Fibroblast of gingiva (primary cell): ENCODE measurements at regions not wholly inside any gene's neighbourhood (a gene's known extent, or its start where the extent isn't known, plus 50 kb on each side); places are given as distances from the start of the nearest gene placed in this dataset.

Experiments used
- DNase-seq: peaks from one replicate; pipeline ENCODE4 v3.0.0-alpha.2; 2011; ENCODE audit warnings: low read depth

GRCh38 chr11:76607431-76607830, 63.1 kb downstream of the LRRC32 start:
- DNase-seq: no peak

GRCh38 chr11:76605338-76606074, 65.0 kb downstream of the LRRC32 start:
- no peak for DNase-seq

GRCh38 chr11:76604626-76605241, 65.8 kb downstream of the LRRC32 start:
- DNase-seq: peak; percentile 86

- DNase-seq: no peak
Measured at GRCh38 chr11:76604081-76604625, 66.4 kb downstream of the LRRC32 start.

GRCh38 chr11:76603202-76603601, 67.3 kb downstream of the LRRC32 start:
- DNase-seq: no peak
